LNCaP clone FGC (cell line): ENCODE measurements at regions not wholly inside any gene's neighbourhood (a gene's known extent, or its start where the extent isn't known, plus 50 kb on each side); places are given as distances from the start of the nearest gene placed in this dataset.

Experiments used
- DNase-seq: peaks from one replicate; pipeline ENCODE4 v3.0.0-alpha.2; 2011; ENCODE audit warnings: low read depth
- H3K4me3 ChIP-seq: 2 replicates; pipeline ENCODE4 v1.5.1; 2011; ENCODE audit warnings: mild to moderate bottlenecking, low read depth, low read length, control low read depth
- TF ChIP-seq, protein P1 (sequence below): IDR thresholded peaks from 2 replicates; pipeline ENCODE4 v1.5.1; 2012; ENCODE audit warnings: mild to moderate bottlenecking; ENCODE audit not compliant: control insufficient read depth, insufficient read depth; ENCODE audit errors: extremely low read depth

GRCh38 chr10:131751827-131752775 is 148.7 kb upstream of the PPP2R2D start:
- TF ChIP-seq, protein P1, sequence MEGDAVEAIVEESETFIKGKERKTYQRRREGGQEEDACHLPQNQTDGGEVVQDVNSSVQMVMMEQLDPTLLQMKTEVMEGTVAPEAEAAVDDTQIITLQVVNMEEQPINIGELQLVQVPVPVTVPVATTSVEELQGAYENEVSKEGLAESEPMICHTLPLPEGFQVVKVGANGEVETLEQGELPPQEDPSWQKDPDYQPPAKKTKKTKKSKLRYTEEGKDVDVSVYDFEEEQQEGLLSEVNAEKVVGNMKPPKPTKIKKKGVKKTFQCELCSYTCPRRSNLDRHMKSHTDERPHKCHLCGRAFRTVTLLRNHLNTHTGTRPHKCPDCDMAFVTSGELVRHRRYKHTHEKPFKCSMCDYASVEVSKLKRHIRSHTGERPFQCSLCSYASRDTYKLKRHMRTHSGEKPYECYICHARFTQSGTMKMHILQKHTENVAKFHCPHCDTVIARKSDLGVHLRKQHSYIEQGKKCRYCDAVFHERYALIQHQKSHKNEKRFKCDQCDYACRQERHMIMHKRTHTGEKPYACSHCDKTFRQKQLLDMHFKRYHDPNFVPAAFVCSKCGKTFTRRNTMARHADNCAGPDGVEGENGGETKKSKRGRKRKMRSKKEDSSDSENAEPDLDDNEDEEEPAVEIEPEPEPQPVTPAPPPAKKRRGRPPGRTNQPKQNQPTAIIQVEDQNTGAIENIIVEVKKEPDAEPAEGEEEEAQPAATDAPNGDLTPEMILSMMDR = no peak
- DNase-seq = no peak
- H3K4me3 ChIP-seq = no peak overlapping the region

- DNase-seq = no peak
- H3K4me3 ChIP-seq = no peak overlapping the region
Measured at GRCh38 chr10:131753336-131753735, 147.5 kb upstream of the PPP2R2D start.

DNA sequence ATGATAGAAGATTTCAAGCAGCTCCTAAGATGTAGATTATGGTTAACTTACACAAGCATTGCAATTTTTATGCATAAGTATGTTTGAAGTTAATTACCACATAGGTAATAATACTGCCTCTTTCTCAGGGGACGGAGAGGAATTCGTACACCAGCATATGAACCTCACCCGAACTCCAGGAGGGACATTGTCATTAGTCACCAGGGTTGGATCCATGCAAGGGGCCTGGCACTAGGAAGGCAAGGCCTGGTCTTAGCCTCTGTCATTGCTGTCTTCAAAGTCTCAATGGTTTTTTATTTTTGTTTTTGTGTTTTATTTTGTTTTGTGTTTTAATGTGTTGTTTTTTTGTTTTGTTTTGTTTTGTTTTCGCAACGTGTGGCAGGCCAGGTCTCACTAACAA is 145.6 kb upstream of the PPP2R2D start:
- H3K4me3 ChIP-seq = no peak overlapping the region
- TF ChIP-seq, protein P1 = no peak
- no peak for DNase-seq

More at GRCh38 chr10:131753336-131753735, 147.5 kb upstream of the PPP2R2D start:
- TF ChIP-seq, protein P1 = no peak

DNA sequence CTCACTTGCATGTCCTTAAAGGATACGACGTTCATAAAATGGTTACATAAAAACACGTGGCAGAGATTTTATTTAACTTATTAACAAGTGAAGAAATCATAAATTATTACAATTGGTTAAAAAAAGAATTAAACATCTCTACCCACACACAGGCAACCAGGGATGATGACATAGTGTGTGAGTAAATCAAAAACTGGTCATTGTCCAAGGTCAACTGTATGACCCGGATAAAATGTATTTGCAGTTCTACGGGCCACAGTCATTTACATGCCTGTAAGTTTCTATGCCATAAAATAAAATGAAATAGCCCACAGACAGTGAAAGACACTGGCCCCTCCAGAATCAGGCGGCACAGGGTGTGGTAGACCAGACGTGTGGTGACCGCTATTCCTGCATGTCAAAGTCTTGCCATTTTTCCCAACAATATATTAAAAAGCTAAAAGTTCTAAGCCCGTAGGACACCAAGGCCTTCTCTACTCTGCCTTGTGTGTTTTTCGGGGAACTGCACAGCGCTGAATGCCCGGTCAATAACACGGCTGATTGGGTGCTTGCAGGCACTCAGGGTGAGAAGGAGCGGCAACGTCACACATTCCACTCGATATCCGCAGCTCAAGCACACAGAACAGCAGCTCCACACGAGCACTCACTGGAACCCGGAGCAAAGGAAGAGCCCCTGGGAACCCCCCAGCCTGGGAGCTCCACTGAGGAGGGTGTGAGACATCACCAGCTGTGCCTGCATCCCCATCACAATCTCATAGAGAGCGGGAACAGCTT is 143.3 kb upstream of the PPP2R2D start:
- DNase-seq = peak; percentile 74
- no peak overlapping the region for H3K4me3 ChIP-seq
- TF ChIP-seq, protein P1 = no peak

DNA sequence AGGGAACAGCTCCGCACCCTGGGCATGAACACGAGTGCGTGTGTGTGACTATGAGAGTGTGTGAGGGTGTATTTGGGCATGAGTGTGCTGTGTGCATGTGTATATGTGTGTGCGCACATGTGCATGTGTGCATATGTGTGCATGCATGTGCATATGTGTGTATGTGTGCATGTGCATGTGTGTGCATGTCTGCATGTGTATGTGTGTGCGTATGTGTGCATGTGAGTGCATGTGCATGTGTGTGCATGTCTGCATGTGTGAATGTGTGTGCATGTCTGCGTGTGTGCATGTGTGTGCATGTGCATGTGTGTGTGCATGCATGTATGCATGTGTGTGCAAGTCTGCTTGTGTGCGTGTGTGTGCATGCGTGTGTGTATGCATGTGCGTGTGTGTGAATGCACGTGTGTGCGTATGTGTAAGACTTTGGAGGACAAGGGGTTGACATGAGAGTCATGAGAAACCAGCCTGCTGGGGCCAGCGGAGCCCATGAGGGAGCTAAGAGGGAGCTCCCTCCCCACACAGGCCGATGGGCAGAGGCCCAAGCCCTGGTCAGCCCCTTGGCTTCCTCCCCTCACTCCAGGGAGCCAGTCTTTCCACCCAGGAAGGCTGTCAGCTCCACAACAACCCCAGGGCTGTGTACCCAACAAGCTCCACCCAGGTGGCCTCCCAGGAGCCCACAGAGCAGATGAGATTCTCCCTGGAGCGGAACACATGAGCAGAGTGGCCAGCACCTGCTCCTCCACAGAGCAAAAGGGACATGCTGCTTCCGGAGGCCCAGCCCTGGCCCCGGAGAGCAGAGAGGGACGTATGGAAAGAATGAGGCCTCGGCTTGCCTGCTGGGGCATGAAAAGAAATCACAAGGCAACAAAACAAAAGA is 142.5 kb upstream of the PPP2R2D start:
- DNase-seq = no peak
- TF ChIP-seq, protein P1 = no peak
- no peak overlapping the region for H3K4me3 ChIP-seq

- no peak for DNase-seq
- no peak overlapping the region for H3K4me3 ChIP-seq
- TF ChIP-seq, protein P1 = no peak
Measured at GRCh38 chr10:131758939-131759301, 141.9 kb upstream of the PPP2R2D start.
